D721Med (cell line): ENCODE measurements at regions not wholly inside any gene's neighbourhood (a gene's known extent, or its start where the extent isn't known, plus 50 kb on each side); places are given as distances from the start of the nearest gene placed in this dataset.

Source experiments
- DNase-seq: peaks from one replicate; pipeline ENCODE4 v3.0.0; 2011; ENCODE audit warnings: low spot score; ENCODE audit not compliant: insufficient read length
- FAIRE-seq: peaks from 2 replicates; lab custom pipeline; 2011; peaks lifted over from hg19 to GRCh38; lab: Jason Lieb, UNC
- CTCF ChIP-seq: IDR thresholded peaks from 2 replicates; pipeline ENCODE4 v1.5.1; 2012; ENCODE audit warnings: mild to moderate bottlenecking, control low read depth; ENCODE audit not compliant: insufficient read depth; ENCODE audit errors: missing control alignments

GRCh38 chr3:25266677-25267076 lies 161.4 kb upstream of the RARB start:
- no peak for FAIRE-seq
- TF ChIP-seq CTCF = no peak
- no peak for DNase-seq

- no peak for TF ChIP-seq CTCF
- FAIRE-seq = no peak
- no peak for DNase-seq
These were observed 156.0 kb upstream of the RARB start for GRCh38 chr3:25272090-25272489.

GRCh38 chr3:25273582-25274171 lies 154.4 kb upstream of the RARB start:
- DNase-seq = no peak
- no peak for FAIRE-seq
- no peak for TF ChIP-seq CTCF

GRCh38 chr3:25277503-25277902 lies 150.6 kb upstream of the RARB start:
- no peak for DNase-seq
- FAIRE-seq = no peak
- no peak for TF ChIP-seq CTCF

GRCh38 chr3:25281041-25281731 lies 146.9 kb upstream of the RARB start:
- DNase-seq = no peak
- no peak for TF ChIP-seq CTCF
- peak; percentile 67 for FAIRE-seq

- no peak for TF ChIP-seq CTCF
- no peak for DNase-seq
- no peak for FAIRE-seq
These were observed 146.3 kb upstream of the RARB start for GRCh38 chr3:25281732-25282126.

GRCh38 chr3:25283613-25284012 lies 144.4 kb upstream of the RARB start:
- FAIRE-seq (no peak), DNase-seq (no peak)
- TF ChIP-seq CTCF = no peak
